GM23248 (cell line): ENCODE measurements at regions not wholly inside any gene's neighbourhood (a gene's known extent, or its start where the extent isn't known, plus 50 kb on each side); places are given as distances from the start of the nearest gene placed in this dataset.

Experiments
- EZH2 ChIP-seq: fragments of 200-600 bp; sonication (generic); IDR thresholded peaks from 2 replicates; pipeline ENCODE4 v1.6.1; 2018; ENCODE audit warnings: antibody characterized with exemption, mild to moderate bottlenecking; ENCODE audit not compliant: insufficient read depth, poor library complexity, severe bottlenecking
- EZH2phosphoT487 ChIP-seq: fragments of 200-600 bp; sonication (generic); IDR thresholded peaks from 2 replicates; pipeline ENCODE4 v1.6.1; 2018; ENCODE audit warnings: antibody characterized with exemption, moderate library complexity, mild to moderate bottlenecking, low read depth; ENCODE audit not compliant: insufficient read depth

DNA sequence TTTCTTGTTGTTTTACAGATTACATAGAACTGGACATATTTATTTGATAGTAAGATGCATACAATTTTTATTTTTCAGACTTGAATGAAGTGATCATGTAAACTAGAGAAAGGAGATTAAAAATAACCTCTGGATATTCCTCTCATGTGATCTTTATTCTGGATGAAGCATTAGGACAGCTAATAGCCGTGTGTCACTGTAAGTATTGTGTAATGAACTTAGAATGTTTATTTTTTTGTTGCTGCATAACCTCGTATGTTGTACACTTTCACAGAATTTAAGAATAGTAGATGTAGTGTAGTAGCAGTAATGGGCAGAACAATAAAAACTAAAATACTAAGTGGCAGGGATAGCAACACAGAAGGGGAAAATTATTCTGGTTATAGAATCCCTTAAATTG is 2094.5 kb upstream of the TENM3 start:
- no peak for TF ChIP-seq EZH2
- TF ChIP-seq EZH2phosphoT487 = no peak
